Gastrocnemius medialis (tissue), 4 donors: ENCODE measurements at regions not wholly inside any gene's neighbourhood (a gene's known extent, or its start where the extent isn't known, plus 50 kb on each side); places are given as distances from the start of the nearest gene placed in this dataset.

Experiments used
- CTCF ChIP-seq, 5 experiments: fragments of 450-650 bp in 3 of 5; fragments of 200-600 bp in 2 of 5; sonication (generic) in 2 of 5; IDR thresholded peaks in 4 of 5; conservative IDR thresholded peaks in 1 of 5; 1 replicate in 4 of 5; 2 replicates in 1 of 5; pipeline ENCODE4 v1.5.1; 2016 to 2019; ENCODE audit warnings: antibody characterized with exemption in 5 of 5, mild to moderate bottlenecking in 3 of 5, moderate library complexity in 3 of 5
- POLR2A ChIP-seq, 2 donors: fragments of 450-650 bp; IDR thresholded peaks; one replicate each; pipeline ENCODE4 v1.6.1; 2017; ENCODE audit warnings: antibody characterized with exemption in 2 of 2, mild to moderate bottlenecking in 2 of 2, moderate library complexity in 2 of 2

GRCh38 chr4:131382839-131383238 lies 1766.3 kb upstream of the PCDH10 start:
- no peak for TF ChIP-seq POLR2A (IDR thresholded peaks at IDR 0.05)
- no peak for TF ChIP-seq CTCF (IDR thresholded peaks at IDR 0.05 in 4 of 5, conservative IDR thresholded peaks at IDR 0.05 in 1 of 5)
